HG03571 (cell line): ENCODE measurements at regions not wholly inside any gene's neighbourhood (a gene's known extent, or its start where the extent isn't known, plus 50 kb on each side); places are given as distances from the start of the nearest gene placed in this dataset.
"Not testable (repeated sequence)": the region's sequence is repeated elsewhere in the genome, so short reads cannot be mapped to it uniquely, and the experiment has no call there.

Experiments
- ATAC-seq: cut with Tn5 transposase; IDR thresholded peaks from one replicate; pipeline ENCODE4 v1.9.1; 2021; ENCODE audit not compliant: unreplicated experiment

DNA sequence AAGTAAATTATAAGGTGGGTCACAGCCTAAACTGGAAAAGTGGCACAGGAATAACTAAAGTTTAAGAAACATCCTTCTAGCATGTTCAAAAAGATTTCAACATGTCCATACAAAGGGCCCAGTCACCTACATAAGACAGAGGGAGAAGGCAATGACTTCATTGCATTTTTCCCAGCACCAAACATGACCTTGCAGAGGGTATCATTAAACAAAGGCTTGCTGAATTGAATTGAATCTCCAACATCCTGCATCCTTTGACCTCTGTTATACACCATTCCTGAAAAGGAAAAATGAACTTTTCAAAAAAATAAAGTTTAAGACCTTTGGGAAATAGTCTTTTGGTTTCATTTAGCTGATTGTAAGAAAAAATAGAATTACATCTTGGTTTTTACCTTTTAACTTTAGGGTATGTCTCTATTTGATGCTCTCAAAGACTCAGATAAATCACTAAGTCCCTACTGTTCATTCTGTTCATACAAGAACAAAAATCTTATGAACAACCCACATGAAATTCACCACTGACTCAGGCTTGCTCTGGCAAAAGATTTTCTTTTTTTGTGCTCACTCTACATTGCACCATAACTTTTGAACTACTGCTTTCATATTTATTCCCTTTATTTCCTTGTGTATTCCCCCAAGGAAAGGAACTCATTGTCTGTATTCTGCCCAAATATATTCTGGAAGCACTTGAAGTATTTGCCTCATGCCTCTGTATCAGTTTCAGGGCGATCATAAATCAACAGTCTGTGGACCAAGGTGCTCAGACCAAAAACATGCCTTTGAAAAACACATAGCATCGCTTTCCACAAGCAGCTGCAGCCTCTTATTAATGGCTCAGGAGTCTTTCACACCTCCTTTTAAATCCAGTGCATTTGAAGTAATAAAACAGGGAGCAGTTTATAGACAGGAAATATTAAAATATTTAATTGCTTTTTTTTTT is 121.7 kb downstream of the DUSP6 start:
- no peak for ATAC-seq

GRCh38 chr12:89228491-89228890 is 123.8 kb downstream of the DUSP6 start:
- ATAC-seq: no peak

GRCh38 chr12:89227774-89228173 is 124.5 kb downstream of the DUSP6 start:
- no peak for ATAC-seq

DNA sequence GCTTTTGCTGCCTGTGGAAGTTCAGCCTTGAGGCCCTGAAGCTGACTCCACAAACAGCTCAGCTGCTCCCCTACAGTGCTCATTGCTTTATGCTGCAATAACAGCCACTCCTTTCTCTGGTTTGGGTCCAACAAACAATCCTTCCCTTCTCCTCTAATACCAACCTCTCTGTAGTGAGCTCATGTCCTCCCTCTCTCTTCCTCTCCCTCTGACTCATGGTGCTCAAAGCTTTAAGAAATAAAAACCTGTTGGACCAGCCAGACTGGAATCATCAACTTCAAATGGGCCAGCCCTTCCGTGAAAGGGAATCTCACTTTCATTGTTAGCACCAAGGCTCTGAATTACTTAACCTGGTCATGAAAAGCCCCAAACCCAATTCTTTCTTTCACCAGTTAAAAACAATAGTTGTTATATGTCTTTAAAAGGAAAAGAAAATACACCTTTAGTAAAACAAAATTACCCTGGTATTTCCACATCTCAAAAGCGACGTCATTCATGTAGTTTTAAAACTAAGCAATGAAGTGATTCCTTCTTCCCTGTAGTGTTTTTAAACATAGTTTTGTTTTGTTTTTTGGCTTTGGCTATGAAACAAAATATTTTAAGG is 126.4 kb downstream of the DUSP6 start:
- no peak for ATAC-seq

- no peak for ATAC-seq
Measured at GRCh38 chr12:89225401-89225800, 126.9 kb downstream of the DUSP6 start.

GRCh38 chr12:89222580-89222979 is 129.7 kb downstream of the DUSP6 start:
- not testable (repeated sequence) for ATAC-seq

GRCh38 chr12:89217472-89217871 is 134.8 kb downstream of the DUSP6 start:
- ATAC-seq: no peak

- ATAC-seq: no peak
Measured at GRCh38 chr12:89216211-89216952, 135.9 kb downstream of the DUSP6 start.

- no peak for ATAC-seq
Measured at GRCh38 chr12:89215196-89215595, 137.1 kb downstream of the DUSP6 start.

DNA sequence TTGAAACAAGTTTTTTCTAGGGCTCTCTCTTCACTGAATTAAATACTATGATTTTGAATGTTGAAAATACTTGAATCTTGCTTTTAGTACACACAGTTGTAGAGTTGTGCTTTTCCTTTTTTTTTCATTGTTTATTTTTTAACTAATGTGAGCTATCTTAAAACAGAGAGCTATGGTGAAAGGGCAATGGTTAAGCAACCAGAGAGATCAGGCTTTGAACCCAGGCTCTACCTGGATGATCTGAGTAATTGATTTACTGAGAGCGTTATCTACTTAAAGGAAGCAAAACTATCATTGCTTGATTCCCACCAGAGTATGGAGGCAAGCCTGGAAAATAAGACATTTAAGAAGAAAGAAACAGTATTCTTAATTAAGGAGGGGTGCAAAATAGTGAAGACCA is 138.6 kb downstream of the DUSP6 start:
- ATAC-seq: no peak

GRCh38 chr12:89213139-89213538 is 139.2 kb downstream of the DUSP6 start:
- no peak for ATAC-seq

- no peak for ATAC-seq
Measured at GRCh38 chr12:89212339-89212771, 139.9 kb downstream of the DUSP6 start.

DNA sequence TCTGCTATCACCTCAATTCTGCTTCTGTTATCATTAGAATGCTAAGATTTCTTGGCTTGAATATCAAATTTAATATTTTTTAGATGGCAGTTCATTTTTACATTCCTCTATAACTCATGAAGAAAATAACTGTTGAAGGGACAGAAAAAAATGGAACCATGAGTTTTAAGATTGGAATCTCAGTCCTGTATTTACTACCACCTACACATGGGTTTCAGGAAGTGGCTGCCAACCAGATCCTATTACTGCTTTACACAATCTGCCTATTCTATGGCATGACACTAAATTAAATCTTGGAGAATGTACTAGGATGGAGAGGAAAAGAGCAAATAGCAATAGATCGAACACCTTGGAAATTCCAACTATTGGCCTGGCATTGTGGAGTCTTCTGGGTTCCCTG is 140.8 kb downstream of the DUSP6 start:
- ATAC-seq: no peak

GRCh38 chr12:89210277-89210676 is 142.0 kb downstream of the DUSP6 start:
- no peak for ATAC-seq

DNA sequence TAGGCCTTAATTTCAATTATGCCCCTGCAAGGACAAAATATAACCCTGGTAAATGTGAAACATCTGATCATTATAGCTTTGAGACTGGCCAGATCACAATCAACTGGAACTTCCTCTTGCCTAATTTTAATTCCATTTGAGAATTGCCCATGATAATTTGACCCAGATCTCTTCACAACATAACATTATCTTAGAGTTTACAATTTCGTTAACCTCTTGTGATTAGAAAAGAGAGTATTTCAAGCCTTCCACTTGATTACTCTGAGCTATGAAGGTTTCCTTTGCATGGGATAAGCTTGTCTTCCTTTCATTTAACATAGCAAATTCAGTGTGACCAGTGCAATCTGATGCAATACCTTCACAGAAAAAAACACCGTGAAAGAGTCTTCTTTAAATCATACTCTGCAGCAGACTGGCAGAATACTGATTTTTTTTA is 143.6 kb downstream of the DUSP6 start:
- ATAC-seq: no peak

DNA sequence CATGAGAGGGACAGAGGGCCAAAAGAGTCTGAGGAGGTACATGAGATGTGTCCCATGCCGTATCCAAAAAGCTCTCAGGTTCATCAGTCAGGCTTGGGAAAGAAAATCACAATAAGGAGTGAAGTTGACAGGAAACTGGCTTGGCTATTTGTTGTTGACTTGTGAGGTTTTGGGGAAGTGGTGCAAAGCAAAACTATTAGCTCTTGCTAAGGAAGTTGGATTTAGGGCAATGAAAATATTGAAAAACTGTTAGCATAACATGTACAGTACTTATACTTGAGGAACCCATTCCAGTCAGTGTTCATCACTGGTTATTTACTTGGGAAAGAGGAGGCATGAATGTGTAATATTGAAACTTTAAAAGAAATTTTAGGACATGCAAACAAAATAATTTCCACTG is 145.9 kb downstream of the DUSP6 start:
- ATAC-seq: no peak

DNA sequence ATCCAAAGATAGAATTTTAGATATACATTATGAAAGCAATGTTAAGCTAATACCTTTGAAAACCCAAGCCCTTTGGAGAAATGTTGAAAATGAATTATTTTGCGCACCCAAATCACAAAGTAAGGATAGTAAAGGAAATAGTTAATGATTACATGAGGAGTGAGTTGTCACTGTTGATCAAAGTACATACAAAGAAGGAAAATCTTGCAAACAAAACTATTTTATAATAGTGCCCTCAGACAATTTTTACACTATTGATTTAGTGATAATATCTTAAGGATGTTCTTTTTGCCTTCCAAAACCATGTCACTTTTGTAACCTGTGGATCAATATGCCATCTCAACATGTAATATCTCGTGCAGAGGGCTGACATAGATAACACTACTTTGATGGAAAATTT is 146.8 kb downstream of the DUSP6 start:
- ATAC-seq: no peak

- ATAC-seq: no peak
Measured at GRCh38 chr12:89203144-89203543, 149.2 kb downstream of the DUSP6 start.

DNA sequence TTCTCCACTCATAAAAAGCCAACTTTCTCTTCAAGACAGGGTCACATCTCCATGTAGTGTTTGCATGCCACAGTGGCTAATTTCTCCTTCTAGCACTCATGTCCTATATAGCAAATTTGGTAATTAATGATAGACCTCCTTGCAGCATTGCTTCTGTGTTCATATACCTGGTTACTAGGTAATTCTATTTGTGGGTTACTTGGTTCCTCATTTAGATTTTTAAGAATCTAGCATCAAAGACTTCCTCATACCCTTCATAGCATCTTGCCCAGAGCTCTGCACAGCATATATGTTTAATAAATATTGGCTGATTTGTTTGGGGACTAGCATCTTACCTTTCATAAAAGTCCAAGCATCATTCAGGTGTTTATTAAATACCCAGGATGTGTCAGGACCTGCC is 152.1 kb downstream of the DUSP6 start:
- no peak for ATAC-seq

DNA sequence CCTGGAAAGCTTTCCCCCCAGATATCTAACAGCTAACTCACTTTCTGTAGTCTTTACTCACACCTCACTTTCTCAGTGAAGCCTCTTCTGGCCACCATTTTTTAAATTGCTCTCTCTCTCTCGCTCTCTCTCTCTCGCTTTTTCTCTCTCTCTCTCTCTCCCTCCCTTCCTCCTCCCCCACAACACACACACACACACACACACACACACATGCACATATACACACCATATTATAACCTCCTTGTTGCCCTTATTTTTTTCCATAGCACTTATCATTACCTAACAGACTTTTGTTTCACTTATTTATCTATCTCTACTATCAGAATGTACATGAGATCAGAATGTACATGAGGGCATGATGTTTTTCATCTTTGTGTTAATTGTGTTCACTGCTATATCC is 156.8 kb downstream of the DUSP6 start:
- ATAC-seq: no peak

DNA sequence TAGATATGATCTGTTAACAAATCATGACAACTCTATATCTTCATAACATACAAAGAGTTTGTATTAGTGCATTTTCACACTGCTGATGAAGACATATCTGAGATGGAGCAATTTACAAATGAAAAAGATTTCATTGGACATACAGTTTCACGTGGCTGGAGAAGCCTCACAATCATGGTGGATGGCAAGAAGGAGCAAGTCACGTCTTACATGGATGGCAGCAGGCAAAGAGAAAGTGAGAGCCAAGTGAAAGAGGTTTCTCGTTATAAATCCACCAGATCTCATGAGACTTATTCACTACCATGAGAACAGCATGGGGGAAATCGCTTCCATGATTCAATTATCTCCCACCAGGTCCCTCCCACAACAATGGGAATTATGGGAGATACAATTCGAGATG is 157.6 kb downstream of the DUSP6 start:
- no peak for ATAC-seq

DNA sequence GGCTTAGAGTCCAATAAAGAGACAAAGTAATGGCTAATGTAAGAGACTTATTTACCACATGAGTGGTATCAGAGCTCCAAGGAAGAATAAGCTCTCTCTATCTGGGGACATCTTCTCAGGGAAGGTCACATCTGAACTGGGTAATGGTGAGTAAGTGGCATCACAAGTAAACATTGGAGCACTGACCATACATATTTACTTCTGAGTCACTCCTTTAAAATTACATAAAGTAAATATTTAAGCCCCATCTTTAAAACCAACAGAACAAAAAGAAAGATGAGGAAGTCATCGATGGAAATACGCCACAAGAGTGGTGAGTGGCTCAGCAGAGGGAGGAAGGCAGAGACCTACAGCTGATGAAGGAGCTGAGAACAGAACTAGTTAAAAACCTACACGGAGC is 159.9 kb downstream of the DUSP6 start:
- no peak for ATAC-seq
